ENCODE measurements at regions not wholly inside any gene's neighbourhood (a gene's known extent, or its start where the extent isn't known, plus 50 kb on each side); places are given as distances from the start of the nearest gene placed in this dataset.

DNA sequence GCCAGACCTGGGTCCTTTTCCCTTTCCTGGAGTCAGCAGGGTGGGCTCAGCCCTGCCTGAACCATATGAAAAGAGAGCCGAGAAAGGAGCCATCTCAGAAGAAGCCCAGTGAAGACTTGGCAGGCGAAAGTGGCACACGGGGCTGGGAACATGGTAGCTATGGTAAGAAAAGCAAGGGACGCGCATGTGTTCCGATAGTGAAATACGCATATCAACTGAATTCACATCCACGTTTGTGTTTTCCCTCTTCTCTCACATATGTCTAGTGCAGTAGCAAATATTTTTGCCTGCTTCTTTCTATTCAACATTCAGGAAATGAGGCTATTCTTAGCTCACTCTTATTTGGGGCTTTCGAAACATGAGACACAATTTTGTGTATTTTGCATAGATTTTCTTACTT is 54.1 kb upstream of the PEG3 start:
- no peak for TF ChIP-seq HOXB13 (CRISPR knock-in tag; IDR thresholded peaks at IDR 0.05; ENCODE audit: low read depth)
- TF ChIP-seq FOSB (CRISPR knock-in tag; IDR thresholded peaks at IDR 0.05) = no peak
- TF ChIP-seq ZC3H11A (IDR thresholded peaks at IDR 0.05) = no peak
- no peak for TF ChIP-seq HEYL (CRISPR knock-in tag; IDR thresholded peaks at IDR 0.05)
- TF ChIP-seq NFE2L2 (conservative IDR thresholded peaks at IDR 0.05; ENCODE audit: low read length) = no peak
- H3K9me3 ChIP-seq = peaks cover 46% of the 10 kb centered on the region
- DNase-seq (ENCODE audit: low read depth in 1 of 2, low spot score in 1 of 2) (no peak), ATAC-seq (no peak), FAIRE-seq (no peak)
- H3K27ac ChIP-seq = no peak overlapping the region
- 45% methylated on average over 9 of the region's 9 CpGs for WGBS (ENCODE audit: missing lambda C conversion rate)
- POLR2A ChIA-PET = no interaction called here
- H3K4me3 ChIP-seq = no peak overlapping the region
- CTCF ChIA-PET = no interaction called here
- H3K4me1 ChIP-seq = no peaks in the 10 kb centered on the region
- no peak overlapping the region for H3K4me2 ChIP-seq

DNA sequence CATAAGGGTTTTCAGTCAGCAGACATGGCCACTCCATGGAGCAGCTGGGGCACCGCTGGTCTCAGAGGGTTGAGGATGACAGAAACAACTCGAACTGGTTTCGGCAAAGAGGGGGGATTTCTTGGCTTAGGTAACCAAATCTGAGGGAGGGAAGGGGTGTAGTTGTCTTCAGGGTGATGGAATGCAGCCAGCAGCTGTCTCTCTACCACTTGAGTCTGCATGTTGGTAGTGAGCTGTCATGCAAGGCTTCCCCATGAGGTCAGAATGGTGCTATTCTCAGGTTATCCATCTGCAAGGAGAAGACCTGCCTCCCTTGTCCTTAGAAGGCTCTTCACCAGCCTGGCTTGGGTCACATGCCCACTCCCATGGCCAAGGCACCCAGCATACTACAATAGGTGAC is 55.6 kb upstream of the PEG3 start:
- ChIA-PET CTCF (no interaction called here), POLR2A (no interaction called here)
- DNase-seq (ENCODE audit: low read depth in 1 of 2, low spot score in 1 of 2) = no peak
- FAIRE-seq = no peak
- no peak overlapping the region for H3K4me3 ChIP-seq
- H3K27ac ChIP-seq = no peak overlapping the region
- H3K9me3 ChIP-seq = peaks cover 39% of the 10 kb centered on the region
- 7% methylated on average over 3 of the region's 3 CpGs for WGBS (ENCODE audit: missing lambda C conversion rate)
- TF ChIP-seq SREBF2 (IDR thresholded peaks at IDR 0.05) = no peak
- no peak for TF ChIP-seq NPAS2 (CRISPR knock-in tag; IDR thresholded peaks at IDR 0.05; ENCODE audit: borderline replicate concordance)
- no peak for TF ChIP-seq CBX8 (IDR thresholded peaks at IDR 0.05)
- no peak for TF ChIP-seq ZFP36 (IDR thresholded peaks at IDR 0.05; ENCODE audit: borderline replicate concordance, partially characterized antibody)
- no peak for TF ChIP-seq ZC3H11A (IDR thresholded peaks at IDR 0.05)
- ATAC-seq = no peak
- H3K4me2 ChIP-seq = no peak overlapping the region
- H3K4me1 ChIP-seq = no peaks in the 10 kb centered on the region

DNA sequence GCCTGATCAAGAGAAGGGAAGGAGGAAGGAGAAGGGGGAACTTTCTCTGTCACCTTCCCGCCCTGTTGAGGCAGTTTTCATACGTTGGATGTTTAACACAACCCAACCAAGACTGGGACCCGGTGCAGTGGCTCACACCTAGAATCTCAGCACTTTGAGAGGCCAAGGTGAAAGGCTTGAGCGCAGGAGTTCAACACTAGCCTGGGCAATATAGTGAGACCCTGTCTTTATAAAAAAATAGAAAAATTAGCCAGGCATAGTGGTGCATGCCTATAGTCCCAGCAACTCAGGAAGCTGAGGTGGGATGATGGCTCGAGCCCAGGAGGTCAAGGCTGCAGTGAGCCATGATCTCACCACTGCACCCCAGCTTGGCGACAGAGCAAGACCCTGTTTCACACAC is 59.4 kb upstream of the PEG3 start:
- ChIA-PET POLR2A (no interaction called here), CTCF (no interaction called here)
- DNase-seq (ENCODE audit: low read depth in 1 of 2, low spot score in 1 of 2) (no peak), FAIRE-seq (no peak), ATAC-seq (no peak)
- Histone ChIP-seq H3K9me3 (peaks cover 41% of the 10 kb centered on the region), H3K27ac (no peak overlapping the region), H3K4me1 (no peaks in the 10 kb centered on the region), H3K4me2 (no peak overlapping the region), H3K4me3 (no peak overlapping the region)
- WGBS (ENCODE audit: missing lambda C conversion rate) = 3% methylated on average over 6 of the region's 6 CpGs
- no peak for TF ChIP-seq CEBPB (IDR thresholded peaks at IDR 0.05)
- no peak for TF ChIP-seq EHF (CRISPR knock-in tag; IDR thresholded peaks at IDR 0.05)
- no peak for TF ChIP-seq KDM1A (IDR thresholded peaks at IDR 0.05; ENCODE audit: low read depth)
- TF ChIP-seq ESRRA (IDR thresholded peaks at IDR 0.05; ENCODE audit: borderline replicate concordance, low read length) = no peak
- TF ChIP-seq ZFP36 (IDR thresholded peaks at IDR 0.05; ENCODE audit: borderline replicate concordance, partially characterized antibody) = no peak
- TF ChIP-seq RAD21 (conservative IDR thresholded peaks at IDR 0.05 in 1 of 2, IDR thresholded peaks at IDR 0.05 in 1 of 2) = no peak
- no peak for TF ChIP-seq FOSB (CRISPR knock-in tag; IDR thresholded peaks at IDR 0.05)
- no peak for TF ChIP-seq ZNF302 (CRISPR knock-in tag; IDR thresholded peaks at IDR 0.05)
- TF ChIP-seq, protein P1, sequence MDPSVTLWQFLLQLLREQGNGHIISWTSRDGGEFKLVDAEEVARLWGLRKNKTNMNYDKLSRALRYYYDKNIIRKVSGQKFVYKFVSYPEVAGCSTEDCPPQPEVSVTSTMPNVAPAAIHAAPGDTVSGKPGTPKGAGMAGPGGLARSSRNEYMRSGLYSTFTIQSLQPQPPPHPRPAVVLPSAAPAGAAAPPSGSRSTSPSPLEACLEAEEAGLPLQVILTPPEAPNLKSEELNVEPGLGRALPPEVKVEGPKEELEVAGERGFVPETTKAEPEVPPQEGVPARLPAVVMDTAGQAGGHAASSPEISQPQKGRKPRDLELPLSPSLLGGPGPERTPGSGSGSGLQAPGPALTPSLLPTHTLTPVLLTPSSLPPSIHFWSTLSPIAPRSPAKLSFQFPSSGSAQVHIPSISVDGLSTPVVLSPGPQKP (IDR thresholded peaks at IDR 0.05; ENCODE audit: low read depth, low read length) = no peak

DNA sequence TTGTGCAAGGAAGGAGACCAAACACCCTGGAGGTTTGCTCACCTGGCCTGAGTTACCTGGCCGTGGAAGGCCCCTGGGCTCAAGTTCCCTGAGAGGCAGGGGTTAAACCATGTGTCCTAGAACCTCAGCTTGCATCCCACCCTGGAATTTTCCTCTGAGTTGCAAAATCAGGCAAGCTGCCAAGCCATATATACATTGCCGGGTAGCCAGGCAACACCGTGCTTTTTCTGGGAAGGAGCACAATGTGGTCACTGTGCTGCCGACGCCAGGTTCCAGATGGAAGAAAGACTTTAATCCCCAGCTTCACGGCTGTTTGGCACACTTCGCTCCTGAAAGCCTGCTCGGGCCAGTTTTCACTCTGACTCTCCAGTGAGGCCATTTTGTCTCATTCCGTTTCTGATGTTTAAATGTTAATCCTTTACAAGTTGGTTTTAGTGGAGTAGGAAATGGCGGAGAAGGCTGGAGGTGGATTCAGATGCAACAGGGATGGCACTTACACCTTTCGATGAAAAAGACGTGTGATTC is 60.1 kb upstream of the PEG3 start:
- H3K4me3 ChIP-seq = no peak overlapping the region
- no peak for FAIRE-seq
- H3K27ac ChIP-seq = no peak overlapping the region
- ChIA-PET POLR2A (no interaction called here), CTCF (no interaction called here)
- ATAC-seq = no peak
- no peak for DNase-seq (ENCODE audit: low read depth in 1 of 2, low spot score in 1 of 2)
- H3K9me3 ChIP-seq = peaks cover 40% of the 10 kb centered on the region
- 18% methylated on average over 12 of the region's 12 CpGs for WGBS (ENCODE audit: missing lambda C conversion rate)
- H3K4me2 ChIP-seq = no peak overlapping the region
- H3K4me1 ChIP-seq = no peaks in the 10 kb centered on the region
- no peak for TF ChIP-seq POLR2AphosphoS2 (conservative IDR thresholded peaks at IDR 0.05; ENCODE audit: low read length)
- TF ChIP-seq FOXS1 (CRISPR knock-in tag; IDR thresholded peaks at IDR 0.05) = no peak
- TF ChIP-seq CEBPB (IDR thresholded peaks at IDR 0.05) = no peak
- TF ChIP-seq HDAC2 (IDR thresholded peaks at IDR 0.05) = no peak
- no peak for TF ChIP-seq ZC3H11A (IDR thresholded peaks at IDR 0.05)
- TF ChIP-seq NR3C1 (IDR thresholded peaks at IDR 0.05) = no peak
- TF ChIP-seq CBX2 (IDR thresholded peaks at IDR 0.05; ENCODE audit: borderline replicate concordance, low read depth) = no peak
- no peak for TF ChIP-seq TFCP2L1 (CRISPR knock-in tag; IDR thresholded peaks at IDR 0.05)
- TF ChIP-seq, protein P2, sequence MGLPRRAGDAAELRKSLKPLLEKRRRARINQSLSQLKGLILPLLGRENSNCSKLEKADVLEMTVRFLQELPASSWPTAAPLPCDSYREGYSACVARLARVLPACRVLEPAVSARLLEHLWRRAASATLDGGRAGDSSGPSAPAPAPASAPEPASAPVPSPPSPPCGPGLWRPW (IDR thresholded peaks at IDR 0.05) = no peak

Data from A549 (cell line).